IMR-90 (cell line): ENCODE measurements at regions not wholly inside any gene's neighbourhood (a gene's known extent, or its start where the extent isn't known, plus 50 kb on each side); places are given as distances from the start of the nearest gene placed in this dataset.

ENCODE experiments used
- BHLHE40 ChIP-seq: fragments of 150-350 bp; IDR thresholded peaks from 2 replicates; pipeline ENCODE4 v1.6.1; 2016; ENCODE audit warnings: mild to moderate bottlenecking, low read depth, low read length
- TF ChIP-seq, protein P1 (sequence below): conservative IDR thresholded peaks from 2 replicates; pipeline ENCODE4 v1.5.1; 2012; ENCODE audit warnings: mild to moderate bottlenecking, low read depth, low read length, improper control_type of control experiment
- TF ChIP-seq, protein P2 (sequence below): fragments of 150-350 bp; IDR thresholded peaks from 2 replicates; pipeline ENCODE4 v1.6.1; 2017; ENCODE audit warnings: mild to moderate bottlenecking, antibody characterized with exemption, low read length, low read depth

DNA sequence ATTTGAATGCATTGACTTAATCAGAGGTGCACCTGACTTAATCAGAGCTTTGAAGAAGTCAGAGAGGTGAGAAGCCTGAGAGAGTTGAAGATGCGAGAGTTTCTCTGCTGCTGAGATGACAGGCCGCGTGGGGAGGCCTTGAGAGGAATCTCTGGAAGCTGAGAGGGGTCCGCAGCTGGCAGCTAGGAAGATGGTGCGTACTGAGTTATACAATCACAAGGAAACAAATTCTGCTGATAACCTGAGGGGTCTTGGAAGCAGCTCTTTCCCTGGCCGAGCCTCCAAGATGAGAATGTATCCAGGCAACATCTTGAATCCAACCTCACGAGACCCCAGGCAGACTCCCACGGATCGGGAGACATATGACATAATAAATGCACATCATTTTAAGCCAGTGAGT, 91.7 kb downstream of the SPATA31A6 start:
- TF ChIP-seq BHLHE40 = no peak
- TF ChIP-seq, protein P1, sequence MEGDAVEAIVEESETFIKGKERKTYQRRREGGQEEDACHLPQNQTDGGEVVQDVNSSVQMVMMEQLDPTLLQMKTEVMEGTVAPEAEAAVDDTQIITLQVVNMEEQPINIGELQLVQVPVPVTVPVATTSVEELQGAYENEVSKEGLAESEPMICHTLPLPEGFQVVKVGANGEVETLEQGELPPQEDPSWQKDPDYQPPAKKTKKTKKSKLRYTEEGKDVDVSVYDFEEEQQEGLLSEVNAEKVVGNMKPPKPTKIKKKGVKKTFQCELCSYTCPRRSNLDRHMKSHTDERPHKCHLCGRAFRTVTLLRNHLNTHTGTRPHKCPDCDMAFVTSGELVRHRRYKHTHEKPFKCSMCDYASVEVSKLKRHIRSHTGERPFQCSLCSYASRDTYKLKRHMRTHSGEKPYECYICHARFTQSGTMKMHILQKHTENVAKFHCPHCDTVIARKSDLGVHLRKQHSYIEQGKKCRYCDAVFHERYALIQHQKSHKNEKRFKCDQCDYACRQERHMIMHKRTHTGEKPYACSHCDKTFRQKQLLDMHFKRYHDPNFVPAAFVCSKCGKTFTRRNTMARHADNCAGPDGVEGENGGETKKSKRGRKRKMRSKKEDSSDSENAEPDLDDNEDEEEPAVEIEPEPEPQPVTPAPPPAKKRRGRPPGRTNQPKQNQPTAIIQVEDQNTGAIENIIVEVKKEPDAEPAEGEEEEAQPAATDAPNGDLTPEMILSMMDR = no peak
- TF ChIP-seq, protein P2, sequence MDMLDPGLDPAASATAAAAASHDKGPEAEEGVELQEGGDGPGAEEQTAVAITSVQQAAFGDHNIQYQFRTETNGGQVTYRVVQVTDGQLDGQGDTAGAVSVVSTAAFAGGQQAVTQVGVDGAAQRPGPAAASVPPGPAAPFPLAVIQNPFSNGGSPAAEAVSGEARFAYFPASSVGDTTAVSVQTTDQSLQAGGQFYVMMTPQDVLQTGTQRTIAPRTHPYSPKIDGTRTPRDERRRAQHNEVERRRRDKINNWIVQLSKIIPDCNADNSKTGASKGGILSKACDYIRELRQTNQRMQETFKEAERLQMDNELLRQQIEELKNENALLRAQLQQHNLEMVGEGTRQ = no peak
